A549 (cell line): ENCODE measurements at regions not wholly inside any gene's neighbourhood (a gene's known extent, or its start where the extent isn't known, plus 50 kb on each side); places are given as distances from the start of the nearest gene placed in this dataset.

ENCODE experiments used
- ATAC-seq, 2 experiments: fragments of 200-7000 bp in 1 of 2; fragments of >200 bp in 1 of 2; cut with Nextera tagmentation in 1 of 2; cut with Tn5 transposase in 1 of 2; 3 replicates each; pipeline versions ENCODE4 v1.8.0 to v1.9.1; 2018 to 2020; ENCODE audit warnings: mild to moderate bottlenecking in 1 of 2, moderate library complexity in 1 of 2
- CTCF ChIA-PET: fragments of 300-600 bp; sonication (Branson Sonifier 250); formaldehyde crosslinking; extraction: SDS; loops from one replicate; lab custom pipeline; 2021; ENCODE audit warnings: antibody characterized with exemption, inconsistent platforms; lab: Yijun Ruan, JAX
- POLR2A ChIA-PET: fragments of 350-600 bp; formaldehyde crosslinking; extraction: SDS; loops from one replicate; lab custom pipeline; 2021; ENCODE audit warnings: antibody characterized with exemption, inconsistent platforms; lab: Yijun Ruan, JAX
- DNase-seq, 2 experiments: peaks; one replicate each; pipeline versions ENCODE4 v3.0.0 to v3.0.0-alpha.2; 2011 to 2016; ENCODE audit warnings: low read depth in 1 of 2, low spot score in 1 of 2
- FAIRE-seq: peaks from 2 replicates; lab custom pipeline; 2011; peaks lifted over from hg19 to GRCh38; lab: Jason Lieb, UNC
- H3K27ac ChIP-seq, 2 experiments: fragments of >200 bp; sonication (Bioruptor Twin); formaldehyde crosslinking; 3 replicates each; pipeline ENCODE4 v1.5.1; 2016 to 2017
- H3K4me1 ChIP-seq: fragments of >200 bp; sonication (Bioruptor Twin); formaldehyde crosslinking; 3 replicates; pipeline ENCODE4 v1.6.1; 2016
- H3K4me2 ChIP-seq: fragments of >200 bp; sonication (Bioruptor Twin); formaldehyde crosslinking; 3 replicates; pipeline ENCODE4 v1.6.1; 2016
- H3K4me3 ChIP-seq: fragments of >200 bp; sonication (Bioruptor Twin); formaldehyde crosslinking; 3 replicates; pipeline ENCODE4 v1.5.1; 2016
- H3K9me3 ChIP-seq: fragments of >200 bp; sonication (Bioruptor Twin); formaldehyde crosslinking; 3 replicates; pipeline ENCODE4 v1.6.1; 2016
- ATOH8 ChIP-seq: fragments of 250-450 bp; sonication (Bioruptor Pico); IDR thresholded peaks from 2 replicates; pipeline ENCODE4 v1.5.0; 2020; ENCODE audit warnings: low read depth, mild to moderate bottlenecking, moderate library complexity
- CBX2 ChIP-seq: fragments of 200-600 bp; sonication (generic); IDR thresholded peaks from 2 replicates; pipeline ENCODE4 v1.6.1; 2016; ENCODE audit warnings: low read depth, mild to moderate bottlenecking, borderline replicate concordance
- CHD2 ChIP-seq: fragments of 150-350 bp; IDR thresholded peaks from 2 replicates; pipeline ENCODE4 v1.6.1; 2014; ENCODE audit warnings: low read length; ENCODE audit not compliant: partially characterized antibody
- FOSB ChIP-seq: fragments of 250-450 bp; sonication (Bioruptor Pico); IDR thresholded peaks from 2 replicates; pipeline ENCODE4 v1.5.0; 2020; ENCODE audit warnings: mild to moderate bottlenecking, moderate library complexity
- FOXS1 ChIP-seq: fragments of 250-450 bp; sonication (Bioruptor Pico); IDR thresholded peaks from 2 replicates; pipeline ENCODE4 v1.5.0; 2020; ENCODE audit warnings: mild to moderate bottlenecking, moderate library complexity
- GATA3 ChIP-seq: IDR thresholded peaks from 2 replicates; pipeline ENCODE4 v1.6.1; 2012; ENCODE audit warnings: borderline replicate concordance
- HES2 ChIP-seq: fragments of >200 bp; sonication (Bioruptor Twin); formaldehyde crosslinking; IDR thresholded peaks from 2 replicates; pipeline ENCODE4 v1.6.1; 2016
- HEYL ChIP-seq: fragments of 250-450 bp; sonication (Bioruptor Pico); IDR thresholded peaks from 2 replicates; pipeline ENCODE4 v1.8.0; 2021; ENCODE audit warnings: mild to moderate bottlenecking, moderate library complexity
- HOXA7 ChIP-seq: fragments of 250-450 bp; sonication (Bioruptor Pico); IDR thresholded peaks from 2 replicates; pipeline ENCODE4 v1.5.0; 2020; ENCODE audit warnings: mild to moderate bottlenecking, moderate library complexity
- HOXB13 ChIP-seq: fragments of 250-450 bp; sonication (Bioruptor Pico); IDR thresholded peaks from 2 replicates; pipeline ENCODE4 v1.5.0; 2020; ENCODE audit warnings: low read depth, mild to moderate bottlenecking, moderate library complexity
- JUN ChIP-seq, 2 experiments: fragments of >200 bp; sonication (Bioruptor Twin); formaldehyde crosslinking; IDR thresholded peaks; 2 replicates in 1 of 2; 3 replicates in 1 of 2; pipeline ENCODE4 v1.6.1; 2016 to 2017
- KDM5A ChIP-seq: fragments of 200-600 bp; sonication (generic); IDR thresholded peaks from 2 replicates; pipeline ENCODE4 v1.6.1; 2016; ENCODE audit warnings: antibody characterized with exemption, mild to moderate bottlenecking
- MAZ ChIP-seq: fragments of 150-350 bp; IDR thresholded peaks from 2 replicates; pipeline ENCODE4 v1.6.1; 2014; ENCODE audit warnings: antibody characterized with exemption, low read depth, low read length, borderline replicate concordance
- MYC ChIP-seq: IDR thresholded peaks from 2 replicates; pipeline ENCODE4 v1.6.1; 2012; ENCODE audit warnings: mild to moderate bottlenecking, inconsistent platforms, low read length, improper control_type of control experiment, borderline replicate concordance
- NFE2L2 ChIP-seq: fragments of 150-350 bp; conservative IDR thresholded peaks from 2 replicates; pipeline ENCODE4 v1.6.1; 2014; ENCODE audit warnings: low read length
- PHF8 ChIP-seq: fragments of 200-600 bp; sonication (generic); IDR thresholded peaks from 2 replicates; pipeline ENCODE4 v1.6.1; 2016; ENCODE audit warnings: low read depth, mild to moderate bottlenecking, antibody characterized with exemption, moderate library complexity, borderline replicate concordance
- RARB ChIP-seq: fragments of 250-450 bp; sonication (Bioruptor Pico); IDR thresholded peaks from 2 replicates; pipeline ENCODE4 v1.8.0; 2021; ENCODE audit warnings: mild to moderate bottlenecking, moderate library complexity
- RCOR1 ChIP-seq: fragments of 150-350 bp; IDR thresholded peaks from 2 replicates; pipeline ENCODE4 v1.6.1; 2014; ENCODE audit warnings: antibody characterized with exemption, low read length, low read depth
- RFX5 ChIP-seq: fragments of 450-650 bp; IDR thresholded peaks from 2 replicates; pipeline ENCODE4 v1.7.1; 2014; ENCODE audit warnings: antibody characterized with exemption, mild to moderate bottlenecking, moderate library complexity
- RNF2 ChIP-seq: fragments of 200-600 bp; sonication (generic); IDR thresholded peaks from 2 replicates; pipeline ENCODE4 v1.6.1; 2016; ENCODE audit warnings: low read depth, mild to moderate bottlenecking, antibody characterized with exemption, moderate library complexity, borderline replicate concordance
- TFCP2L1 ChIP-seq: fragments of 250-450 bp; sonication (Bioruptor Pico); IDR thresholded peaks from 2 replicates; pipeline ENCODE4 v1.5.0; 2021; ENCODE audit warnings: mild to moderate bottlenecking
- TP53 ChIP-seq: fragments of 250-450 bp; sonication (Bioruptor Pico); IDR thresholded peaks from 2 replicates; pipeline ENCODE4 v1.5.0; 2021; ENCODE audit warnings: mild to moderate bottlenecking, moderate library complexity
- USF2 ChIP-seq: fragments of 450-650 bp; IDR thresholded peaks from 2 replicates; pipeline ENCODE4 v1.6.1; 2014; ENCODE audit warnings: antibody characterized with exemption
- WGBS: methylation state at CpG from one replicate; pipeline ENCODE4 v1.1.6; 2017; ENCODE audit errors: missing lambda C conversion rate; 5-methylcytosine and 5-hydroxymethylcytosine counted together
- TF ChIP-seq, protein P1 (sequence below): IDR thresholded peaks from 2 replicates; pipeline ENCODE4 v1.6.1; 2012
- TF ChIP-seq, protein P2 (sequence below): IDR thresholded peaks from 2 replicates; pipeline ENCODE4 v1.6.1; 2012; ENCODE audit warnings: low read depth, borderline replicate concordance
- TF ChIP-seq, protein P3 (sequence below): fragments of >200 bp; sonication (Bioruptor Twin); formaldehyde crosslinking; IDR thresholded peaks from 3 replicates; pipeline ENCODE4 v1.6.1; 2016
- TF ChIP-seq, protein P4 (sequence below): fragments of 150-350 bp; IDR thresholded peaks from 2 replicates; pipeline ENCODE4 v1.6.1; 2014; ENCODE audit warnings: low read depth, mild to moderate bottlenecking, low read length

DNA sequence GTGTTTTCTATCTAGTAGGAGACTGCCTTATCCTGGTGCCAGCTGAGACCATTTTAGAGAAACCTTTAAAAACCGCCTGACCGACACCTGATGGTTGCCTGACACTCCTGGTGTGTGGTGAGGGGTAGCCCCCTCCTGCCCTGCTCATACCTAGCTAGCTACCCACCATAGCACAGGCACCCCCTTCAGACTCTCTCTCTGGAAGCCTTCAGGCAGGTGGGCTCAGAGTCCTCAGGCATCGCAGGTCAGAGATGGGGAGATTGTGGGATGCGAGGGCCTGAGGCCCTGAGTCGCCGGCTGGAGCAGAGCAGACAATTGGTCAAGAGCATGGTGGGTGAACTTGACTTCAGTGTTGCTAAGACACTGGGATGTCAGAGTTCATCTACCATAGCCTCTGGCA, 424.6 kb downstream of the BRD1 start:
- DNase-seq, result no peak
- 38% methylated on average over 2 of the region's 6 CpGs for WGBS
- CTCF ChIA-PET, result no interaction called here
- ATAC-seq, result no peak
- H3K9me3 ChIP-seq, result no peaks in the 10 kb centered on the region
- no peak for FAIRE-seq
- POLR2A ChIA-PET, result no interaction called here
- no peak overlapping the region for H3K4me2 ChIP-seq
- no peak overlapping the region for H3K27ac ChIP-seq
- H3K4me3 ChIP-seq, result no peak overlapping the region
- H3K4me1 ChIP-seq, result no peaks in the 10 kb centered on the region
- TF ChIP-seq, protein P1, sequence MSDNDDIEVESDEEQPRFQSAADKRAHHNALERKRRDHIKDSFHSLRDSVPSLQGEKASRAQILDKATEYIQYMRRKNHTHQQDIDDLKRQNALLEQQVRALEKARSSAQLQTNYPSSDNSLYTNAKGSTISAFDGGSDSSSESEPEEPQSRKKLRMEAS, result no peak
- TF ChIP-seq RARB (no peak), RCOR1 (no peak), NFE2L2 (no peak), HEYL (CRISPR knock-in tag) (no peak), MYC (no peak), PHF8 (no peak), MAZ (no peak), USF2 (no peak), TFCP2L1 (CRISPR knock-in tag) (no peak), ATOH8 (CRISPR knock-in tag) (no peak), TP53 (CRISPR knock-in tag) (no peak)
- TF ChIP-seq, protein P2, sequence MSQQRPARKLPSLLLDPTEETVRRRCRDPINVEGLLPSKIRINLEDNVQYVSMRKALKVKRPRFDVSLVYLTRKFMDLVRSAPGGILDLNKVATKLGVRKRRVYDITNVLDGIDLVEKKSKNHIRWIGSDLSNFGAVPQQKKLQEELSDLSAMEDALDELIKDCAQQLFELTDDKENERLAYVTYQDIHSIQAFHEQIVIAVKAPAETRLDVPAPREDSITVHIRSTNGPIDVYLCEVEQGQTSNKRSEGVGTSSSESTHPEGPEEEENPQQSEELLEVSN, result no peak

- CTCF ChIA-PET, result no interaction called here
- FAIRE-seq (no peak), DNase-seq (no peak), ATAC-seq (no peak)
- no peak overlapping the region for H3K4me2 ChIP-seq
- TF ChIP-seq GATA3 (no peak), HOXA7 (CRISPR knock-in tag) (no peak), HOXB13 (CRISPR knock-in tag) (no peak), HES2 (no peak), RFX5 (no peak)
- no peak overlapping the region for H3K27ac ChIP-seq
- H3K9me3 ChIP-seq, result no peaks in the 10 kb centered on the region
- WGBS, result 17% methylated on average over 10 of the region's 12 CpGs
- H3K4me3 ChIP-seq, result no peak overlapping the region
- POLR2A ChIA-PET, result no interaction called here
- no peaks in the 10 kb centered on the region for H3K4me1 ChIP-seq
Observed at GRCh38 chr22:49402169-49402568, 425.5 kb downstream of the BRD1 start.

GRCh38 chr22:49400941-49401598, 426.6 kb downstream of the BRD1 start:
- no peaks in the 10 kb centered on the region for H3K9me3 ChIP-seq
- no peak for DNase-seq
- WGBS, result 24% methylated on average over 16 of the region's 16 CpGs
- ChIA-PET POLR2A (no interaction called here), CTCF (no interaction called here)
- H3K4me3 ChIP-seq, result no peak overlapping the region
- no peak for ATAC-seq
- no peaks in the 10 kb centered on the region for H3K4me1 ChIP-seq
- H3K4me2 ChIP-seq, result no peak overlapping the region
- FAIRE-seq, result no peak
- H3K27ac ChIP-seq, result no peak overlapping the region
- TF ChIP-seq JUN (IDR thresholded peaks at IDR 0.05), result no peak
- no peak for TF ChIP-seq HOXB13 (CRISPR knock-in tag)
- TF ChIP-seq TFCP2L1 (CRISPR knock-in tag), result no peak
- TF ChIP-seq CHD2, result no peak
- TF ChIP-seq HEYL (CRISPR knock-in tag), result no peak
- no peak for TF ChIP-seq RNF2
- TF ChIP-seq FOSB (CRISPR knock-in tag), result no peak
- TF ChIP-seq CBX2, result no peak
- no peak for TF ChIP-seq GATA3
- TF ChIP-seq HOXA7 (CRISPR knock-in tag), result no peak
- no peak for TF ChIP-seq KDM5A
- TF ChIP-seq PHF8, result no peak
- TF ChIP-seq, protein P3, sequence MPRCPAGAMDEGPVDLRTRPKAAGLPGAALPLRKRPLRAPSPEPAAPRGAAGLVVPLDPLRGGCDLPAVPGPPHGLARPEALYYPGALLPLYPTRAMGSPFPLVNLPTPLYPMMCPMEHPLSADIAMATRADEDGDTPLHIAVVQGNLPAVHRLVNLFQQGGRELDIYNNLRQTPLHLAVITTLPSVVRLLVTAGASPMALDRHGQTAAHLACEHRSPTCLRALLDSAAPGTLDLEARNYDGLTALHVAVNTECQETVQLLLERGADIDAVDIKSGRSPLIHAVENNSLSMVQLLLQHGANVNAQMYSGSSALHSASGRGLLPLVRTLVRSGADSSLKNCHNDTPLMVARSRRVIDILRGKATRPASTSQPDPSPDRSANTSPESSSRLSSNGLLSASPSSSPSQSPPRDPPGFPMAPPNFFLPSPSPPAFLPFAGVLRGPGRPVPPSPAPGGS, result no peak
- TF ChIP-seq, protein P4, sequence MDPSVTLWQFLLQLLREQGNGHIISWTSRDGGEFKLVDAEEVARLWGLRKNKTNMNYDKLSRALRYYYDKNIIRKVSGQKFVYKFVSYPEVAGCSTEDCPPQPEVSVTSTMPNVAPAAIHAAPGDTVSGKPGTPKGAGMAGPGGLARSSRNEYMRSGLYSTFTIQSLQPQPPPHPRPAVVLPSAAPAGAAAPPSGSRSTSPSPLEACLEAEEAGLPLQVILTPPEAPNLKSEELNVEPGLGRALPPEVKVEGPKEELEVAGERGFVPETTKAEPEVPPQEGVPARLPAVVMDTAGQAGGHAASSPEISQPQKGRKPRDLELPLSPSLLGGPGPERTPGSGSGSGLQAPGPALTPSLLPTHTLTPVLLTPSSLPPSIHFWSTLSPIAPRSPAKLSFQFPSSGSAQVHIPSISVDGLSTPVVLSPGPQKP, result no peak
- no peak for TF ChIP-seq FOXS1 (CRISPR knock-in tag)
